HPDE6-E6E7 (cell line): ENCODE measurements at regions not wholly inside any gene's neighbourhood (a gene's known extent, or its start where the extent isn't known, plus 50 kb on each side); places are given as distances from the start of the nearest gene placed in this dataset.
A peak's percentile ranks its signal among the peaks of the same experiment; 100 is the strongest.

Source experiments
- DNase-seq: peaks from one replicate; pipeline ENCODE4 v3.0.0; 2011; ENCODE audit warnings: missing footprints; ENCODE audit errors: extremely low spot score

- no peak for DNase-seq
Observed at GRCh38 chr7:25360451-25360850, 132.2 kb upstream of the NPVF start.

GRCh38 chr7:25361387-25361786, 133.1 kb upstream of the NPVF start:
- DNase-seq = no peak

GRCh38 chr7:25361863-25362262, 133.6 kb upstream of the NPVF start:
- DNase-seq = no peak

GRCh38 chr7:25368599-25369201, 140.4 kb upstream of the NPVF start:
- no peak for DNase-seq

- DNase-seq = no peak
Observed at GRCh38 chr7:25369786-25370185, 141.5 kb upstream of the NPVF start.

- no peak for DNase-seq
Observed at GRCh38 chr7:25371972-25372371, 143.7 kb upstream of the NPVF start.

GRCh38 chr7:25375805-25376600, 147.7 kb upstream of the NPVF start:
- DNase-seq = no peak

- DNase-seq = no peak
Observed at GRCh38 chr7:25379351-25380300, 151.3 kb upstream of the NPVF start.

GRCh38 chr7:25381818-25382589, 153.7 kb upstream of the NPVF start:
- DNase-seq = no peak

- DNase-seq = no peak
Observed at GRCh38 chr7:25382869-25383268, 154.6 kb upstream of the NPVF start.

- DNase-seq = no peak
Observed at GRCh38 chr7:25383402-25383801, 155.1 kb upstream of the NPVF start.

- DNase-seq = no peak
Observed at GRCh38 chr7:25384788-25385505, 156.7 kb upstream of the NPVF start.

GRCh38 chr7:25385506-25386136, 157.3 kb upstream of the NPVF start:
- no peak for DNase-seq

GRCh38 chr7:25386311-25386744, 158.0 kb upstream of the NPVF start:
- no peak for DNase-seq

GRCh38 chr7:25388681-25389080, 160.4 kb upstream of the NPVF start:
- DNase-seq = no peak

GRCh38 chr7:25389489-25390106, 161.3 kb upstream of the NPVF start:
- DNase-seq = peak; percentile 21

GRCh38 chr7:25391295-25391861, 163.1 kb upstream of the NPVF start:
- no peak for DNase-seq

- no peak for DNase-seq
Observed at GRCh38 chr7:25391961-25392587, 163.8 kb upstream of the NPVF start.
